ENCODE measurements at regions not wholly inside any gene's neighbourhood (a gene's known extent, or its start where the extent isn't known, plus 50 kb on each side); places are given as distances from the start of the nearest gene placed in this dataset.
"Not testable (repeated sequence)": the region's sequence is repeated elsewhere in the genome, so short reads cannot be mapped to it uniquely, and the experiment has no call there.

DNA sequence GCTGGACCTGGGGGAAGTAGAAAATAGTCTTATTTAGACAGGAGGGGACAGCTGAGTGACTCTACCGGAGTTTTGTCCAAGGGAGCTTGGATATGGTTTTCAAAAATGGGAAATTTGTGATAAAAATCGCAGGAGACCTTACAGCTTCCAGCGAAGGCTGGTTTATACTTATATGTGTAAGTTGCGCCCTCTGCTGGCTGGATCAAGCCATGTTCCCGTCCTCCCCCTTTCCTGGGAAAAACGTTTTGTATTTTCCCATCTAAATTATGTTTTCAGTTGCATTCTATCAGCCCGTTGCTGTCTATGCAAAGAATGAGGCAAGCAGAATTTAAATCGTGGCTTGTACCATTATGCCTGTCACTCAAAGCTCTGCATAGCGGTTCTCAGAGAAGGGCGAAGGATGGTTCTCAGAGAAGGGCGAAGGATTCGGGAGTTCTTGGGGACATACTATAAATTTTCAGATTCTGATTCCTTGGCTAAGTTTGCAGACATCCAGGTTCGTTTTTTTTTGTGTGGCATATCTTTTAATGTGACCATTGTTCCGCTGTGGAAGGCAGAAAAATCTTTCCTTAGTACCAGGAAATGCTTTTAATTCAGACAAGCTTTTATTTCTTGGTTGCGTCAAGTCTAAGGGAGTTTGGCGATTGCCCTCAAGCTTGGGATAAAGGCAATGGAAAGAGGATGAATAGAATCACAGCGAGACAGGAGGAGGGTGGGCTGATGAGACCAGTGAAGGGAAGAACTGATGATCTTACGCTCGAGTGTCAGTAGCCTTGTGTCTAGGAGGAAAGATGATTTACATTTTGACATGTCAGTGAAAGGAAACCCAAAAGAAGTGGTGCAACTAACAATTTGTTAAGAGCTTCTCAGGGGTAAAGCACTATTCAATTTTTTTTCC, 128.5 kb upstream of the ARX start:
- peak; percentile 46 for DNase-seq (ENCODE audit: extremely low read depth, low read depth)

DNA sequence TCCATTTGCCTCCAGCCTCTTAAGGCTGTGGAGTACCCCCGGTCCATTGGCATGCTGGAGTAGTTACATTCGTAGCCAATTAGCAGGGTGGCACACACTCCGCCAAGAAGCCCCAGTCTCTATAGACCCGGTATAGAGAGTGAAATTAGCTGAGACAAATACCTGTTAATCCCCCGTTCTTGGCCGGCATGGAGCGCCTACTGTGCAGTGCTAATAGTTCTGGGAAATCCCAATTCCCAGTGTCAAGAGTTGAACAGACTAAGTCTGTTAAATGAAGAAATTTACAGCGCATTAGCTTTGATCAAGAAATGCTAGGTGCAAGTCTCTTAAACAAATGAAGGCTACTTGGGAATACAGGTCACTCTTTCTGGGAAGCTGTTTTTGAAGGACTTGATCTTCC, 127.8 kb upstream of the ARX start:
- DNase-seq (ENCODE audit: extremely low read depth, low read depth): no peak

DNA sequence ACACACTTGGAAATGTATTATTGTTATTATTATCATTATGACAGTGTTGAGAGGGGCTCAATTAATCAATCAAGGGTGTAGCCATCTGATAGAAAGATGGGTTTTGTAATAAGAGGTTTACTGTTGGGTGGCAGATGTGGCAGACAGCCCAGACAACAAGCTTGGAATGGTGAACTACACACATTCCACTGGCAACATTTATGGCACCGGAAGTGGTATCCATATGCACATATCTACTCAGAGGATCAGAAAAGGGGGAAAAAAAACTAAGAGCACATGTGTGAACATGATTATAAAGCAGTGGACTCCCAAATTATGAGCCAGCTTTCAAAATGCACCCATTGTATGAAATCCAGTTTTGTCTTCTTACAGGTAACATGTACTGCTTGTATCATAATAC, 125.9 kb upstream of the ARX start:
- DNase-seq (ENCODE audit: extremely low read depth, low read depth): no peak

DNA sequence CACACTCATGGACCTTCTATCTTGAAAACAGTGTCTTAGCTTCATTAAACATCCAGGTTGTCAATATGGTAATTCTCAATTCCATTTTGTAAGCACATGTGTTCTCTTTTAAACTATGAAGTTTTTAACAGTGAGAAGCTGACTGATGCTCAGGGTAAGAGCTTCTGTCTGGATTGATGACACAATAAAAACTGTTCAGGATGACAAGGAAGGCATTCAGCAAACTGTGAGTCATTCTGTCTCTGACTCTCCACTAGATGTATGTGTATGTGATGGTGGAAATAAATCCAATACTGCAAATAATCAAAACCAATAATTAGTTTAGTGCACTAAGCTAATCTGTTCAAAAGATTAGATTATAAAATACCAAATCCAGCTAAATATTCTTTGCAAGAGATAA, 115.3 kb upstream of the ARX start:
- DNase-seq (ENCODE audit: extremely low read depth, low read depth): no peak

- DNase-seq (ENCODE audit: extremely low read depth, low read depth): no peak
Measured at GRCh38 chrX:25130619-25131018, 114.9 kb upstream of the ARX start.

GRCh38 chrX:25125483-25125882, 109.7 kb upstream of the ARX start:
- DNase-seq (ENCODE audit: extremely low read depth, low read depth): no peak

- DNase-seq (ENCODE audit: extremely low read depth, low read depth): no peak
Measured at GRCh38 chrX:25124391-25124790, 108.6 kb upstream of the ARX start.

- DNase-seq (ENCODE audit: extremely low read depth, low read depth): no peak
Measured at GRCh38 chrX:25112156-25112555, 96.4 kb upstream of the ARX start.

GRCh38 chrX:25108481-25108880, 92.7 kb upstream of the ARX start:
- no peak for DNase-seq (ENCODE audit: extremely low read depth, low read depth)

- no peak for DNase-seq (ENCODE audit: extremely low read depth, low read depth)
Measured at GRCh38 chrX:25105221-25105620, 89.5 kb upstream of the ARX start.

DNA sequence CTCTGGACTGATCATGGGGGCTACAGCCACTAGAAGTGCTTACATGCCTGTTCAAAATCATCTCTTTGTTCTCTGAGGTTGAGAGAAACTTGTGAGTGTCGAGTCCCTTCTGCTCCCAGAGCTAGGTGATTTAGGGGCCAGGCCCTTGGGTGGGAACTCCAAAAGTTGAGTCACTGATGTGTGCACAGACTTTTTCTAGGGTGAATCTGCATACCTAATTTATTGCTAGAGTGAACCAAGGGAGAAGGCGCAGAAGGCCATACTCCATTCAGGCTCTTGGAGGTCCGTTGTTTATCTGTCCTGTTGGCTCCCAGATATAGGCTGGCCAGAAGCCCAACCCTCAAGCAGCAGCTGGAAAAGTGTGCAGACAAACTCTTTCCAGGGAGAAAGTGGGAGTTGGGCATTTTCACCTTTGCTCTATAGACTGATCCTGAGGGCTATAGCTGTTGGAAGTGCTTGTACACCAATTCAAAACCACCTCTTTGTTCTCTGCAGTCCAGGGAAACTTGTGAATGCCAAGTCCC, 80.8 kb upstream of the ARX start:
- no peak for DNase-seq (ENCODE audit: extremely low read depth, low read depth)

DNA sequence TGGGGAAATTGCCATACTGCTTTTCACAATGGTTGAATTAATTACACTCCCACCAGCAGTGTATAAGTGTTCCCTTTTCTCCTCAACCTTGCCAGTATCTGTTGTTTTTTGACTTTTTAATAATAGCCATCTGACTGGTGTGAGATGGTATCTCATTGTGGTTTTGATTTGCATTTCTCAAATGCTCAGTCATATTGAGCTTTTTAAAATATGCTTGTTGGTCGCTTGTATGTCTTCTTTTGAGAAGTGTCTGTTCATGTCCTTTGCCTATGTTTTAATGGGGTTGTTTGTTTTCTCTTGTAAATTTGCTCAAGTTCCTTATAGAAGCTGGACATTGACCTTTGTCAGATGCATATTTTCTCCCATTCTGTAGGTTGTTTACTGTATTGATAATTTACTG, 75.4 kb upstream of the ARX start:
- not testable (repeated sequence) for DNase-seq (ENCODE audit: extremely low read depth, low read depth)

GRCh38 chrX:25084446-25084845, 68.7 kb upstream of the ARX start:
- no peak for DNase-seq (ENCODE audit: extremely low read depth, low read depth)

- no peak for DNase-seq (ENCODE audit: extremely low read depth, low read depth)
Measured at GRCh38 chrX:25083661-25084060, 67.9 kb upstream of the ARX start.

DNA sequence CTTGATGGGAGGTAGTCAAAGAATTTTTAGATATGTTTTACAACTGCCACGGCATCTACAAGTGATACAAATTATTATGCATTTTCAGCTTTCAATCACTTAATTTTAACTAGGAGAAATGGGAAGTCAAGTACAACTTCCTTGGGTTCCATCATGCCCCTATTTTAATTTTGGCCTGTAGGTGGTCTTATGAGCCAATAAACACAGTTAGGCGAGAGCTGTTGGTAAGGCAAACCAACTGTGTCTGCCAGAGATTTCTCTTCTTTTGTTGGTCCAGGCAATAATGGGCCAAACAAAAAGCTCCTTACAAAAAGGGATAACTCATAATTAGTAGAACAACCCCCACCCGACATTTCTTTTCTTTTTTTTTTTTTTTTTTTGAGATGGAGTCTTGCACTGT, 63.3 kb upstream of the ARX start:
- DNase-seq (ENCODE audit: extremely low read depth, low read depth): no peak

DNA sequence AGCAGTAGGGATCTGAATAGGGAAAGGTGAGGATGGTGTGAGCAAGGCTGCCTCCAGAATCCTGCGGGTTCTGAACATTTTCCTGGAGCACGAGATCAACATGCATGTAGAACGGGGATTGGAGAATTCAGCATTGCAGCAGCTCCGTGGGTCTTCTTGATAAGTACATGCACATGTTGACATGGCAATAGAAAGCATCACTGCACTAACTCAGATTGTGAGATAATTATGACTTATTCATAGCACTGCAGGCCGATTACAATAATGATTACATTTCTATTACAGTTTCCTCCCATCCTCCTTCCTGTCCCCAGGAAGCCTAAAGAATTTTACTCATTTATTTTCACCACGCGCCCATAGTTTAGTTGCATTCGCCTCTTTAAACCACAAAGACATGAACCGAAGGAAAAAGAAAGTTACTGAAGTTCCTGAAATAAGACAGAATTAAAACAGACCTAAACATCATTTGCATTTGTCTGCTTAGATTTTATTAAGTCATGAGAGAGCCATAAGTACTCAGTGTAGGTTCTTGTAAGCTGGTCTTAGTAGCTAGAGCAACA, 61.3 kb upstream of the ARX start:
- no peak for DNase-seq (ENCODE audit: extremely low read depth, low read depth)

DNA sequence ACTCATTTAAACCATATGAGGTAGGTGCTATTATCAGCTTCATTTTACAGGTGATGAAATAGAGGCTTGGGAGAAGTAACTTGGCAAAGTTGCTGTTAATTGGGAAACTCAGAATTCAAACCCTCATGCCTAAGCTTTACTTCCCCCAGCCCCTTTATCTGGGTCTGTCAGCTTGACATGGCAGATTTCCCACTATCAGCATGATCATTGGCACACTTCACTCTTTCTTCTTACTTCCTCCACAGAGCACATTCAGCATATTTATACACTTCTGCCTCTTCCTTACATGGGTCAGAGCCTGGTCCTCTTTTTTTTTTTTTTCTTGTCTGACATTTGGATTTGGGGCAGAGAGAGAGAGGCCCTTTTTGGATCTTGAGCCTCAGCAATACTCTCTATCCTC, 56.5 kb upstream of the ARX start:
- no peak for DNase-seq (ENCODE audit: extremely low read depth, low read depth)

DNA sequence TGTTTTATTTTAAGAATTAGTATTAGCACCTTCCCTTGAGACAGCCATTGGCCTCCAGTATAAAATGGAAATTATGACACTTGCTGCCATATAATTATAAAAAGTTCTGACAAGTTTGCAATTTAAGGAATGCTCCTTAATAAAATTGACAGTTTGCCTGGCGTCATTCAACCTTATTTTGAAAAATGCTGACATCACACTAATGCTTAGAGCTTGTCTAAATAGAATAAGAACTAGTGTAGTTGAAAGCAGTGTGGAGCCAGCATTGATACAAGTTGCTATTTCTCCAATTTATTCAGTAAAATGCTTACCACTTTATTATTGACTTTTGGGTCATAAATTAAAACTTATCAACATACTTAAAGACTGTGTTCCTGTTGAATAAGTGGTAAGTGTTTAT, 54.3 kb upstream of the ARX start:
- DNase-seq (ENCODE audit: extremely low read depth, low read depth): no peak

DNA sequence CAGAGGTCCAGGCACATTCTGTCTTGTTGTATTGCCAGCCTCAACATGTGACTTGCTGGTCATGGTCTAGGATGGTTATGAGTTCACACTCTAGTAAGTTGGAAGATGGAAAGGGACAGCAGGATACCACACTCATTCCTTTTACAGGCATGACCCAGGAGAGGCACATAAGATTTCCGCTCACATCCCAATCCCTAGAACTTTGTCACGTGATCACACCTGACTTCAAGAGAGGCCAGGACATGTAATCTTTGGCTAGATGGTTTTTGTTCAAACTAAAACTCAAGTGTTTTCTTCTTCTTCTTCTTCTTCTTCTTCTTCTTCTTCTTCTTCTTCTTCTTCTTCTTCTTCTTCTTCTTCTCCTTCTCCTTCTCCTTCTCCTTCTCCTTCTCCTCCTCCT, 53.4 kb upstream of the ARX start:
- no peak for DNase-seq (ENCODE audit: extremely low read depth, low read depth)

- no peak for DNase-seq (ENCODE audit: extremely low read depth, low read depth)
Measured at GRCh38 chrX:25068340-25068739, 52.6 kb upstream of the ARX start.

DNA sequence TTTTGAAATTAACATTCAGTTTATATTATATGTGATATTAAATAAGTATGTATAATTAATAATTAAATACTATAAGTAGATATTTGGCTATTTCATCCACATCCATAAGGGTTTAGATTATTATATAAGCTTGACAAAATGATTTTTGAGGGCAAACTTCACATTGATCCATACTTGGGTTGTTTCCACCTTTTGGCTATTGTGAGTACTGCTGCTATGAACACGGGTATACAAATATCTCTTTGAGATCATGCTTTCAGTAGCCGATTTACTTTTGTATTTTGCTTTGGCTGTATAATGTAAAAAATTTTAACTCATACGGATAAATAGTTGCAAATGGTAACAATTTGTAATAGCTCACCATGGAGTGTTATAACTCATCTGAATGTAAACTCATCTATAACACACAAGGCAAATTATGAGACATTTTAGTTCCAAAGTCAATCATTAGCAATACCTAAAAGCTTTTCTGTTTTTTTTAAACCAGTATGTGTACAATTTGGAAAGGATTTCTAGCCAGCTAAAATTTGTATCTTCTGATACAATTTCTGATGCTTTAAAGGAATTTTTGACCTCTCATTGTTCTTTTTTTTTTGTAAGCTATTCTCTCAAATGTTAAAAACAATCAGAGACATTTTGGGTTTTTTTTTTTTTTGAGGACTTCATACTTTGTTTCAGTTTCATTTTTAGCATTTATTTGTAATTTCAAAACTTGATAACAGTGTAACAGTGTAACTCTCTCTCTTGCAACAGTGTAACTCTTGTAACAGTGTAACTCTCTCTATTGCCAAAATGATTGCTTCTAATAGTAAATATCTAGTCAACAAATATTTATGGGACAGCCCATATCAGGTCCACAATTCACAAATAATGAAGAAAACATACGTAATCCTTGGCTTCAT, 51.8 kb upstream of the ARX start:
- DNase-seq (ENCODE audit: extremely low read depth, low read depth): no peak
